Tibial artery (tissue), 4 donors: ENCODE measurements at regions not wholly inside any gene's neighbourhood (a gene's known extent, or its start where the extent isn't known, plus 50 kb on each side); places are given as distances from the start of the nearest gene placed in this dataset.

Experiments
- DNase-seq, 2 donors: peaks; one replicate each; pipeline ENCODE4 v3.0.0-alpha.2; 2019
- H3K27ac ChIP-seq, 2 donors: fragments of 200-600 bp; sonication (generic) in 1 of 2; 1 replicate in 1 of 2; 2 replicates in 1 of 2; pipeline ENCODE4 v1.5.1; 2018 to 2019; ENCODE audit warnings: mild to moderate bottlenecking in 1 of 2
- H3K27me3 ChIP-seq, 2 donors: fragments of 200-600 bp; sonication (generic) in 1 of 2; one replicate each; pipeline versions ENCODE4 v1.5.1 to v1.6.0; 2016 to 2019
- H3K36me3 ChIP-seq, 3 donors: fragments of 200-600 bp; sonication (generic) in 2 of 3; one replicate each; pipeline ENCODE4 v1.5.1; 2016 to 2019; ENCODE audit warnings: mild to moderate bottlenecking in 2 of 3
- H3K4me1 ChIP-seq, 4 donors: fragments of 200-600 bp; sonication (generic) in 2 of 4; 1 replicate in 3 of 4; 2 replicates in 1 of 4; pipeline ENCODE4 v1.5.1; 2016 to 2019
- H3K4me3 ChIP-seq, 2 donors: fragments of 200-600 bp; sonication (generic) in 1 of 2; 1 replicate in 1 of 2; 2 replicates in 1 of 2; pipeline ENCODE4 v1.5.1; 2018 to 2019; ENCODE audit warnings: mild to moderate bottlenecking in 2 of 2
- H3K9me3 ChIP-seq, 3 donors: fragments of 200-600 bp; sonication (generic) in 1 of 3; one replicate each; pipeline ENCODE4 v1.5.1; 2016 to 2019
- intact Hi-C: fragments of 100-400 bp; cut with DNase I; formaldehyde crosslinking; loops from one replicate; pipeline ENCODE4 v1.15.0; 2023; ENCODE audit warnings: low total_unique reads
- TF ChIP-seq, protein P1 (sequence below), 2 experiments: fragments of 200-600 bp in 1 of 2; fragments of 450-650 bp in 1 of 2; IDR thresholded peaks; one replicate each; pipeline ENCODE4 v1.5.1; 2017 to 2019; ENCODE audit warnings: antibody characterized with exemption in 2 of 2, mild to moderate bottlenecking in 1 of 2, moderate library complexity in 1 of 2

DNA sequence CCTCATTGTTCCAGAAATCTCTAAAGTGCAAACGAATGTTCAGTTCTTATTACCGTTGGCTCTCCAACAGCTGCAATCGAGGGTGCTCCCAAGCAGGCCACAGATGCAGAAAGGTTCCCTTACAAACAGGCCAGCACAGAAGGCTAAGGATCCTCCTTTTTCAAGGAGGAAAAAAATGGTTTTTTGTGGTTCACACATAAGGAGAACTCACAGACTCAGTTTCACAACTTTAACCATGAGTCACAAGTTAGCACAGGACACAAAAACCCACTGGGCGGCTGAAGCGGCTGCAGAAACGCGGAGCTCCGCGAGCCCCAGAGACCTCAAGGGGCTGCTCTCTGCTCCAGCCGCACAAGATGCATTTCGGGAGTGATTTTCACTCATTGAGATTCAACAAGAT lies 98.2 kb upstream of the PRR5 start:
- H3K4me3 ChIP-seq: no peak overlapping the region
- H3K36me3 ChIP-seq: no peaks in the 10 kb centered on the region
- intact Hi-C loops: no loop called here
- H3K27me3 ChIP-seq: peaks cover 0 to 58% of the 10 kb centered on the region in 2 donors
- no peak for DNase-seq
- H3K4me1 ChIP-seq: no peaks in the 10 kb centered on the region
- H3K27ac ChIP-seq: no peak overlapping the region
- TF ChIP-seq, protein P1, sequence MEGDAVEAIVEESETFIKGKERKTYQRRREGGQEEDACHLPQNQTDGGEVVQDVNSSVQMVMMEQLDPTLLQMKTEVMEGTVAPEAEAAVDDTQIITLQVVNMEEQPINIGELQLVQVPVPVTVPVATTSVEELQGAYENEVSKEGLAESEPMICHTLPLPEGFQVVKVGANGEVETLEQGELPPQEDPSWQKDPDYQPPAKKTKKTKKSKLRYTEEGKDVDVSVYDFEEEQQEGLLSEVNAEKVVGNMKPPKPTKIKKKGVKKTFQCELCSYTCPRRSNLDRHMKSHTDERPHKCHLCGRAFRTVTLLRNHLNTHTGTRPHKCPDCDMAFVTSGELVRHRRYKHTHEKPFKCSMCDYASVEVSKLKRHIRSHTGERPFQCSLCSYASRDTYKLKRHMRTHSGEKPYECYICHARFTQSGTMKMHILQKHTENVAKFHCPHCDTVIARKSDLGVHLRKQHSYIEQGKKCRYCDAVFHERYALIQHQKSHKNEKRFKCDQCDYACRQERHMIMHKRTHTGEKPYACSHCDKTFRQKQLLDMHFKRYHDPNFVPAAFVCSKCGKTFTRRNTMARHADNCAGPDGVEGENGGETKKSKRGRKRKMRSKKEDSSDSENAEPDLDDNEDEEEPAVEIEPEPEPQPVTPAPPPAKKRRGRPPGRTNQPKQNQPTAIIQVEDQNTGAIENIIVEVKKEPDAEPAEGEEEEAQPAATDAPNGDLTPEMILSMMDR (IDR thresholded peaks at IDR 0.05): no peak
- H3K9me3 ChIP-seq: no peaks in the 10 kb centered on the region

DNA sequence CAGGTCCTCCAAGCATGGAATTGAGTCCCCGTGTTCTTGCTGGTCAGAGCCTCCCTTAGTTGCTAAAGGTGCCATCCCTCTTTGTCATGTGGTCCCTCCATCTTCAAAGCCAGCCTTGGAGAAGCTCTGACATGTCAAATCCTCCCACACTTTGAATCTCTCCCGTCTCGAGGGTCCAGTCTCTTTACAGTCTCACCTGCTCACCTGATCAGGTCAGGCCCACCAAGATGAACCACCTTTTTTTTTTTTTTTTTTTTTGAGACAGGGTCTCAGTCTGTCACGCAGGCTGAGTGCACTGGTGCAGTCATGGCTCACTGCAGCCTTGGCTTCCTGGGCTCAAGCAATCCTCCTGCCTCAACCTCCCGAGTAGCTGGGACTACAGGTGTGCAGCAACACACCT lies 100.3 kb upstream of the PRR5 start:
- Histone ChIP-seq H3K9me3 (no peaks in the 10 kb centered on the region), H3K27ac (no peak overlapping the region), H3K4me1 (no peaks in the 10 kb centered on the region), H3K27me3 (peaks cover 0 to 56% of the 10 kb centered on the region in 2 donors), H3K36me3 (no peaks in the 10 kb centered on the region), H3K4me3 (no peak overlapping the region)
- TF ChIP-seq, protein P1 (IDR thresholded peaks at IDR 0.05): no peak
- intact Hi-C loops: no loop called here
- no peak for DNase-seq

DNA sequence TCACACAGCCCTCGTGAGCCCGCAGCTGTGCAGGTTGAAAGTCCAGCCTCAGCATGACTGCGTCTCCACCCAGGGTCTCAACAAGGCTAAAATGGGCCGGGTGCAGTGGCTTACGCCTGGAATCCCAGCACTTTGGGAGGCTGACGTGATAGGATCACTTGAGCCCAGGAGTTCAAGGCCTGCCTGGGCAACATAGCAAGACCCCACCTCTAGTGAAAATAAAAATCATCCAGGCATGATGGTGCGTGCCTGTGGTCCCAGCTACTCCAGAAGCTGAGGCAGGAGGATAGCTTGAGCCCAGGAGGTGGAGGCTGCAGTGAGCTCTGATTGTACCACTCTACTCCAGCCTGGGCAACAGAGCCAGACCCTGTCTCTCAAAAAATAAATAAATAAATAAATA lies 100.8 kb upstream of the PRR5 start:
- Histone ChIP-seq H3K9me3 (no peaks in the 10 kb centered on the region), H3K4me3 (no peak overlapping the region), H3K4me1 (no peaks in the 10 kb centered on the region), H3K36me3 (no peaks in the 10 kb centered on the region), H3K27me3 (peaks cover 0 to 56% of the 10 kb centered on the region in 2 donors), H3K27ac (no peak overlapping the region)
- no peak for DNase-seq
- TF ChIP-seq, protein P1 (IDR thresholded peaks at IDR 0.05): no peak
- intact Hi-C loops: no loop called here

DNA sequence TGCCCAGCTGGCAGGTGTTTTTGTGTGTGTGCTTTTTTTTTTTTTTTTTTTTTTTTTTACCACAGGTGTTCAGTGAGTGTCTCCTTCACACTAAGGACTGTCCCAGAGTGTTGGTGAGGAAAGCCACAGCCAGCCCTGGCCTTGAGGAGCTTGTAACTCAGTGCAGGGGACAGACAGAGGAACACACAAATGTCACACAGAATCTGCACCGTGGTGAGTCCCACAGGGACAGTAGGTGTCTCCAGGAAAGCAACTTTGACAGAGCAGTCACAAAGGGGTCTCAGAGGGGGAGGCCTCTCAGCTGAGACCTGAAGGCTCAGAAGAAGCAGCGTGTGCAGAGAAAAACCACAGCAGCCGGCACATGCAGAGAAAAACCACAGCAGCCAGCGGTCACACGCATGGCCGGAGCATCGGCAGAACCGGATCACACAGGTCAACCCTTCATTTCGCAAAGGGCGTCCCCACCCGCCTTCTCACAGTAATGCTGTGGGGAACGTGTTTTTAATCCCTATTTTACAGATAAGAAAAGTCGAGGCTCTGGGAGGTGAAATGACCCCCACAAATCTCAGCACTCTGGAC lies 101.7 kb upstream of the PRR5 start:
- Histone ChIP-seq H3K4me3 (no peak overlapping the region), H3K9me3 (no peaks in the 10 kb centered on the region), H3K27me3 (peaks cover 0 to 54% of the 10 kb centered on the region in 2 donors), H3K27ac (no peak overlapping the region), H3K36me3 (no peaks in the 10 kb centered on the region), H3K4me1 (no peaks in the 10 kb centered on the region)
- intact Hi-C loops: no loop called here
- TF ChIP-seq, protein P1 (IDR thresholded peaks at IDR 0.05): no peak
- DNase-seq: no peak

DNA sequence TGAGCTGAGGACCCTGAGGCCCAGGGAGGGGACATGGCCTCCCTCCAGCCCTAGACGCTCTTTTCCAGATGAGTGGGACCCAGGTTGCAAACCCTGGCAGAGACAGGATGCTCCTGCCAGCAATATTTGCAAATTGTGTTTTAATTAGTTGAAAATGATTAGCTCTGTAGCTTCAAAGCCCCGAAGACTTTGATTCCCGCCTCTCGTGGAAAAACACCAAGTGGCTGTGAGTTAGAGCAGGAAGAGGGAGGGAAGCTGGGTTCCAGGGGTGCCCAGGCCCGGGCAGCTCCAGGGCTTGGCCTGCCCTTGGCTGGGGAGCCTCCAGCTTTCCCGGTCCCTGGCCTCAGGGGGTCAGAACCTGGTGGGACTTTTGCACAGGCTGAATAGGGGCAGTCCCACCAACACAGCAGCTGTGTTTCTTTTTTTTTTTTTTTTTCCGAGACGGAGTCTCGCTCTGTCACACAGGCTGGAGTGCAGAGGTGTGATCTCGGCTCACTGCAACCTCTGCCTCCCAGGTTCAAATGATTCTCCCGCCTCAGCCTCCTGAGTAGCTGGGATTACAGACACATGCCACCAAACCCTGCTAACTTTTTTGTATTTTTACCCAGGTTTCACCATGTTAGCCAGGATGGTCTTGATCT lies 101.6 kb upstream of the RTL6 start:
- no peaks in the 10 kb centered on the region for H3K36me3 ChIP-seq
- peaks cover 0 to 56% of the 10 kb centered on the region in 2 donors for H3K27me3 ChIP-seq
- intact Hi-C loops: no loop called here
- no peak overlapping the region for H3K27ac ChIP-seq
- DNase-seq: no peak
- no peak overlapping the region for H3K4me3 ChIP-seq
- H3K4me1 ChIP-seq: no peaks in the 10 kb centered on the region
- TF ChIP-seq, protein P1 (IDR thresholded peaks at IDR 0.05): no peak
- H3K9me3 ChIP-seq: no peaks in the 10 kb centered on the region
